Stimulated activated CD8-positive, alpha-beta memory T cell treated with anti-CD3 and anti-CD28 coated beads, Interleukin-7, amount 100 ng/mL, for 4 hours (primary cell): ENCODE measurements at regions not wholly inside any gene's neighbourhood (a gene's known extent, or its start where the extent isn't known, plus 50 kb on each side); places are given as distances from the start of the nearest gene placed in this dataset.
"Not testable (repeated sequence)": the region's sequence is repeated elsewhere in the genome, so short reads cannot be mapped to it uniquely, and the experiment has no call there.

Source experiments
- DNase-seq, 2 donors: peaks; one replicate each; pipeline ENCODE4 v3.0.0-alpha.2; 2020; ENCODE audit warnings: low read depth in 2 of 2

DNA sequence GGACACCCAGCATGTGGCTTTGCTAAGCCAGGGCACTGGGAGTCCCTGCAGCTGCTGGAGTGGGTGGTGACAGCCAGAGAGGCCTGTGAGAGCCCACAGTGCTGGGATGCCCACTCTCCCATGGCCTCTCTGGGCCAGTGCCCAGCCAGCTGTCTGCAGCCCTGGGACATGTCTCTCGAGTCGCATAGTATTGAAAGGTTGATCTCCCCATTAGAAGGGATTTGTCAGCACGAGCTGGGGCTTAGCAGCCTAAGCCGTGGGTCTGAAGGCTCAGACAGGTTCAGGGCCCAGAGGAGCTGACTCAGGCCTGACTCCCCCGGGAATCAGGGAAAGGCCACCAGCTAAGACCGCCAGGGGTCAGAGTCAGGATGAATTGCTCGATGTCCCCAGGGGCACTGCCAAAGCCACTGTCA is 53.5 kb downstream of the FOXD2 start:
- no peak for DNase-seq

- DNase-seq, result no peak
Observed at GRCh38 chr1:47495176-47495713, 57.4 kb downstream of the FOXD2 start.

- DNase-seq, result no peak
Observed at GRCh38 chr1:47498551-47498950, 60.7 kb downstream of the FOXD2 start.

DNA sequence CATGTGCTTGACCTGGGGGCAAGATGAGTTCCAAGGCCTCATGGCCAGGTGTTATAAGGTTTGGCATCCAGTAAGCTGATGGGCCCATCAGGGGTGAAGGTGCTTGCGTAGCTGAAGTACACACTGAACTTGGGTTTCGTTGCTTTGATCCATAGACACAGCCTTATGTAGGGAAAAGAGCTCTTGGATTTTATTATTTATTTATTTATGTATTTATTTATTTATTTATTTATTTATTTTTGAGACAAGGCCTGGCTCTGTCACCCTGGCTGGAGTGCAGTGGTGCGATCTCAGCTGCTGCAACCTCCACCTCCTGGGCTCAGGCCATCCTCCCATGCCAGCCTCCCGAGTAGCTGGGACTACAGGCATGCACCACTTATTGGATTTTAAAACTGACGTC is 63.2 kb downstream of the FOXD2 start:
- DNase-seq, result no peak

DNA sequence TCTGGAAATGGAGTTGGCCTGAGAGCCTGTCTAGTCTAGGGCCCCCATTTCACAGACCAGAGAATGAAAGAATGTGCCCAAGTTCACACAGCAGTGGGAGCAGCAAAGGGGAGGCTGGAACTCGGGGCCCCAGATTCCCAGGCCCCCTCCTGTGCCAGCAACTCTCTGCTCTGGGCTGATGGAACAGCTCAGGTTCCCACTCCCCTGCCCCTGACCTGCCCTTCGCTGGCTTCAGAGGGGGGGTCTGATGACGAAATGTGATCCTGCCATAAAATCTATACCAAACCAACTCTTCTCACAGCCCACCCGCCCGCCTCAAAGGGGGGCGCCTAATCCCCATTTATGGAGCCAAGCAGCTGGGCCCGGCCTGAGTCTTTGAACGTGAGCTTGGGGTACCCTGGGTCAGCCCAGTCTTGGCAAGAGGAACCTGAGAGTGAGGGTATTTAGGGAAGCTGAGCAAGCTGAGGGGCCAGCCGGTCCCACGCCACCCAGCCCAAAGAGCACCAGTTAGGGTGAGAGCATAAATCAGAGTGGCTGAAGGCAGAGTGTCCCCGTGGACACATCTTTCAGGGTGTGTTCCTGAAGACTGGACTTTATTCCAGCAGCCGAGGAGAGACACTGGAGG is 65.0 kb downstream of the FOXD2 start:
- DNase-seq, result no peak

DNA sequence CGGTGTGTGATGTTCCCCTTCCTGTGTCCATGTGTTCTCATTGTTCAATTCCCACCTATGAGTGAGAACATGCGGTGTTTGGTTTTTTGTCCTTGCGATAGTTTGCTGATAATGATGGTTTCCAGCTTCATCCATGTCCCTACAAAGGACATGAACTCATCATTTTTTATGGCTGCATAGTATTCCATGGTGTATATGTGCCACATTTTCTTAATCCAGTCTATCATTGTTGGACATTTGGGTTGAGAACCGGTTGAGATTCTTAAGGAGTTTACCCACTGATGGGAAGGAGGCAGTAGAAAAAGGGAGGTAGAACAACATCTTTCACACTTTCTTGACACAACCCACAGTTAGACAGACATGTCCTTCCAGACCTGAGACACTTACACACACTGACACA is 67.0 kb downstream of the FOXD2 start:
- not testable (repeated sequence) for DNase-seq

- no peak for DNase-seq
Observed at GRCh38 chr1:47505267-47505666, 67.4 kb downstream of the FOXD2 start.

- no peak for DNase-seq
Observed at GRCh38 chr1:47506053-47506452, 68.2 kb downstream of the FOXD2 start.

DNA sequence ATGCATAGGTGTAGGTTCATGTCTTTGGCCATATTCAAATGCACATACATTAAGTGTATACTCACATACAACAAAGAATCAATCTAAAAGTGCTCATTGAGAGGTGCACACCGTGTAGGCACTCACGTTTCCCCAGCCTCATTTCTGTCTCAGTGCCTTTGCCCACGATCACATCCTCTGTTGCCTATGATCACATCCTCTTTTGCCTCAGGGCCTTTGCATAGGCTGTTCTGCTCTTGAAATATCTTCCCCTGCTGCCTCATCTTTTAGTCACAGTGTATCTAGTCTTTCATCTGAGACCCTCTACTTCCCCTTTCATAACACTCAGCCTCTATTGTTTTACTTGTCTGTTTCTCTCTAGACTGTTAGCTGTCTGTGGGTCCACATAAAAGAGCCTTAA is 69.3 kb downstream of the FOXD2 start:
- DNase-seq, result no peak

GRCh38 chr1:47507881-47508701 is 70.2 kb downstream of the FOXD2 start:
- DNase-seq, result peak in 1 of 2 donors; percentile 43

DNA sequence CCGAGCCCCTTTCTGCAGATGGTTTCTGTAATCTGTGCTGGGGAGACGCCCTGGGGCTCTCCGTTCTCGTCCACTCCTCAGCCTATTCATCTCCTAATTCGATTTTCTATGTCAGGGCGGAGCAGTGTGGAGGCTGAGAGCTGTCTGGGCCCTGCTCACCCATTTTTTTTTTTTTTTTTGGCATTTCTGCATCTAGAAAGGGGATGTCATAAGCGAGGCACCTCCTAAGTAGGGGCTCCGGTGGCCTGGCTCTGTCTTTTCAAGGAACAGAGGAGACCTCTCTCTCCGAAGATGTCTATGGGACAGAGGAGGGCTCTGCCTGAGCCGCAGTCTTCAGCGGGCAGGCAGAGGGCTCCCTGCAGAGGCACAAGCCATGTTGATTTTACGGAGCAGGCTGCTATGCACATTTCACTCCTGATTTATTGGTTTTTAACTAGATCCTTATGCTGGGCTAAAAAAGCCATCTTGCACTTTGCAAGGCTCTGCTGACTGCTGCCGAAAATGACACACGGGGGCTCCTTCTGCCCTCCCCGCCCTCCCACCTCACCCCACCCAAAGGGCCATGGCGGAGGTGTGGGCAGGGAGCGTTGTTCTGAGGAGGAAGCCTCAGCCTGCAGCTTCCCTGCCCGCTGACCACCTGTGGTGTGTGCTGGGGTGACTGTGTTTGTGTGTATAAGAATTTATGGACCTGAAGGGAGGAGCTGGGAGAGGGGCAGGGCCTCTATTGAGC is 71.0 kb downstream of the FOXD2 start:
- DNase-seq, result no peak

DNA sequence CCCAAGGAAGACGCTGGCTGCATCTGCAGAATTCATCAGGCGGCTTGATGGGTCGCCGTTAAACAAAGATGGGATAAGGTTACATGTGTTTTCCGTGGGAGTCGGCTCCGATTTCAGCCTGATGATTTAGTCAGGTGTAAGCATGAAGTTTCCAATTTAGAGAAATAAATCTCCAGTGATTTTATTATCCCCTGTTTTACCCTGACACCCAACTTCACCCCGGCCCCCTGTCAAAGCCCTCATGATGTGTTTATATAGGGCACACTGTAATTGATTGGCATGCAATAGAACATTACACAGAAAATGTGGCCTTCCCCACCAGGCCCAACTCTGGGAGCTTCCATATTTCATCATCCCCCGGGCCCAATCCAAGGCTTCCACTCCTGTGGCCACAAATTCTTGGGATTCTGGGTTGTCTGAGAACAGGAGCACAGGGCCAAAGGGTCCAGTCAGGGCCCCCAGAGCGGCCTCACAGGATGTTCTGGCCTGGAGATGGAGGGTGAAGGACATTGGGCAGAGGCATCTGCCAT is 72.5 kb downstream of the FOXD2 start:
- no peak for DNase-seq

- no peak for DNase-seq
Observed at GRCh38 chr1:47511825-47512224, 74.0 kb downstream of the FOXD2 start.

DNA sequence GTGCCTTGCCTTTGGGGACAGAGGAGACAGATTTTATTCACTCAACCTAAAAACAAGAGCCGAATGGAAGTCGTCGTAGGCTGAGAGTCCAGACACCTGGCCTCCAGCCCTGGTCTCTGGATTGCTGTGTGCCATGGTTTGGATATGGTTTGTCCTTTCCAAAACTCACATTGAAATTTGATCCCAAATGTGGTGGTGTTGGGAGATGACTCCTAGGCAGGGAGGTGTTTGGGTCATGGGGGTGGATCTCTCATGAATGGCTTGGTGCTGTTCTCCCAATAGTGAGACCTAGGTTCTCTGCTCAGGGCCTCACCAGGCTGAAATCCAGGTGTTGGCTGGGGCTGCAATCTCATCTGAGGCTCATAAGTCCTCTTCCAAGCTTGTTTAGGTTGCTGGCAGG is 75.5 kb downstream of the FOXD2 start:
- no peak for DNase-seq

- DNase-seq, result no peak
Observed at GRCh38 chr1:47514229-47514628, 76.4 kb downstream of the FOXD2 start.

DNA sequence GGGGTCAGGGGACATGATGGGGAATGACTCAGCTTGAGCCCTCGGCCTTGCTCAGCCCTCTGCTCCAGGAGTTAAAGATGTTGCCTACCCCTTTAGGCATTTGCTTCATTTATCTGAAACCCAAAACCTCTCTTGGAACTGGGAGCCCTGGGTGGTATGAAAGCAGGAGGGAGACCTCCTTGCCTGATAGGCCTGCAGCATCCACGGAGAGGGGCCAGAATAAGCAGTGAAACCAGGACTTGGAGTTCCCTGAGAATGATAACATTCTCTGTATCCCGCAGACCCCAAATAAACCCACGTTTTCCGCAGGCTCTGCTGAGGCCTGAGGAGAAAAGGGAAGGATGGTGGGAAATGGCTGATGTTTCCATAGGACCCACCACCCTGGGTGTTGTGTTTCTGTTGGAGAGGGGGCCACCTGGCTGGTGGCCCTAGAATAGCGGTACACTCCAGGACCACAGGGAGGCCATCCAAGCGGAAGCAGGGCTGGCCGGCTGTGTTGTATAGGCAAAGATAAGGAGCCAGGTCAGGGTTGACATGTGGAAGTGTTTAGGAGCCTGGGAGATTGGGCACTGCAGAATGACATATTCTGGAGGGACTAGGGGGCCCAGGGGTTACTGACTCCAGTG is 77.4 kb downstream of the FOXD2 start:
- DNase-seq, result no peak

GRCh38 chr1:47517946-47518345 is 80.1 kb downstream of the FOXD2 start:
- no peak for DNase-seq

GRCh38 chr1:47519491-47519890 is 81.6 kb downstream of the FOXD2 start:
- no peak for DNase-seq

DNA sequence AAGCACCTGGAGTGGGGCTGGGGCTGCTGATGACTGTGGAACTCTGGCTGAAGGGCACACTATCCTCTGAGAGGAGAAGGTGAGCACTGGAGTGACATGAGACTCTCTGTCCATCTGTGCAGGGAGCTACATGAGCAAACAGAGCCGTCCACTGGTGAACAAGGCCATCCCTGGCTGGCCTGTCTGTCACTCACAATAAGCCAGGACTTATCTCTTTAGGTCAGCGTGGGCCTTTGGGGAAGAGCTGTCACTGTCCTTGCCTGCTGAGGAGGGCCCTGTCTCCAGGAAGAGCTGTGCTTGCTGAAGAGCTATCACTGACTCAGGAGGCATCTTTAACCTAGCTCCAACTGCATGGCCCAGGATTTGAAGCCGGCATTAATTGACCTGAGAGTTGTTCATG is 82.1 kb downstream of the FOXD2 start:
- DNase-seq, result no peak

DNA sequence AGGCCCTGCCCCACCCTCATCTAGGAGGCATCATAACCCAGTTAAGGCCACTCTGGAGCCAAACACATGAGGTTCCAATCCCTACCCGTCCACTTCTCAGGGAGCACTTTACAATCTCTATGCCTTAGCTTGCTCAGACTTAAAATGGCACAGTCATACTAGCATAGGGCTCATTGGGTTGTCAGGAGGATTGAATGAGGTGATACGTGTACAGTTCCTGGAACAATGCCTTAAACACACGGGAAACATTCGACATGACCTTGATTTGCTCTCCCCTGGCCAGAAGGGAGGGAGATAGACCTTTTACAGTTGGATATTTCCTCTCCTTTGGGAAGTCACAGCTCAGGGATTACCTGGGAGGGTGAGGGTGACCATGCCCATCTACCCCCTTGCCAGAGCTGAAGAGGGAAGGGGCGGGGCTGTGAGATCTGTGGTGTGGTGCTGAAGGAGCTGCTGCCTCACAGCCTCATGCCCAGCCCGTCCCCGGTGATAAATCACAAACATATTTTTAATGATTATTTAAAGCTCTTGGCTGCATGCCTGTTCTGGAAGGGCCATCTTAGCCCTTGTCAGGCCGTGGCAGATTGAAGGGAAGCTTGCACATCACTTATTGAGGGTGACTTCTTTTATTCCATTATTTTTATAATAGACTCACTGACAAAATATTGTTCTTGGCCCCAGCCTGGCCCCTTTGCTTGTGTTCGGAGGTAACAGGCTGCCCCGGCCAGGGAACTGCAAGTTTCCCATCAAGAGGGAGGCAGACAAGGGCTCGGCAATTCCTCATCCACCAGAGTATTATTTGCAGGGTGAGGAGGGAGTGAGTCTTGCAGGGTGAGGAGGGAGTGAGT is 83.4 kb downstream of the FOXD2 start:
- DNase-seq, result no peak
